GM12892 (cell line): ENCODE measurements at regions not wholly inside any gene's neighbourhood (a gene's known extent, or its start where the extent isn't known, plus 50 kb on each side); places are given as distances from the start of the nearest gene placed in this dataset.

Experiments
- POLR2A ChIP-seq: IDR thresholded peaks from 2 replicates; pipeline ENCODE4 v1.6.1; 2011; ENCODE audit warnings: low read depth, low read length, control low read depth
- POLR2AphosphoS5 ChIP-seq: IDR thresholded peaks from 2 replicates; pipeline ENCODE4 v1.6.1; 2011; ENCODE audit warnings: low read depth, low read length, control low read depth

DNA sequence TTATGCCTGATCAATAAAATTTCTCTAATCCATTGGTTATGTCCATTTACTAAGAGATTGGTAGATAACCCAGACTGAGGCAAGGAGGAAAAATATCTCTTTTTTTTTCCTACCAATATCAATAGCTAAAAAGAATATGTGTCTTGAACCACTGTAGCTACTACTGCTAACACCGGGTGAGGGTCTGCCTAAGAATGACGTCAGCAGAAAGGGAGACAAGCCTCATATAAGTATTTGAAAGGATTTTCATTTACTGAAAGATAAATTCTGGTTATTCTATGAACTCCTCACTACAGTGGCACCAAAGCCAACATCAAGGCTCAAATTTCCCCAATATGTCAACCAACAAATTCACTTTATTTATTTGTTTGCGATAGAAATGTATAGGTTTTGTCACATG lies 389.0 kb upstream of the ALCAM start:
- TF ChIP-seq POLR2A (no peak), POLR2AphosphoS5 (no peak)
